ENCODE measurements at regions not wholly inside any gene's neighbourhood (a gene's known extent, or its start where the extent isn't known, plus 50 kb on each side); places are given as distances from the start of the nearest gene placed in this dataset.

DNA sequence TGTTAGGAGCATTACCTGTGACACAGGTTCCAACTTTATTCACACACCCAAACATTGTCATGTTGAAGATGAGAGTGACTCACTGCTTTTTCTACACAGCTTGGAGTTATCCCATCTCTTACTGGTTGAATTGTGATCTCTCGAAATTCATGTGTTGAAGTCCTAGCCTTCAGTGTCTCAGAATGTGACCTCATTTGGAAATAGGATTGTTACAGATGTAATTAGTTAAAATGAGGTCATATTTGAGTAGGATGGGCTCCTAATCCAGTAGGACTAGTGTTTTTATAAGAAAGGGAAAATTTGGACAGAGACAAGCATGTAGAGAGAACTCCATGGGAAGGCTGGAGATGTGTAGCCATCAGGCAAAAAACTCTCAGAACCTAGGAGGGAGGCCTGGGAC lies 142.5 kb downstream of the POSTN start:
- TF ChIP-seq, protein P1, sequence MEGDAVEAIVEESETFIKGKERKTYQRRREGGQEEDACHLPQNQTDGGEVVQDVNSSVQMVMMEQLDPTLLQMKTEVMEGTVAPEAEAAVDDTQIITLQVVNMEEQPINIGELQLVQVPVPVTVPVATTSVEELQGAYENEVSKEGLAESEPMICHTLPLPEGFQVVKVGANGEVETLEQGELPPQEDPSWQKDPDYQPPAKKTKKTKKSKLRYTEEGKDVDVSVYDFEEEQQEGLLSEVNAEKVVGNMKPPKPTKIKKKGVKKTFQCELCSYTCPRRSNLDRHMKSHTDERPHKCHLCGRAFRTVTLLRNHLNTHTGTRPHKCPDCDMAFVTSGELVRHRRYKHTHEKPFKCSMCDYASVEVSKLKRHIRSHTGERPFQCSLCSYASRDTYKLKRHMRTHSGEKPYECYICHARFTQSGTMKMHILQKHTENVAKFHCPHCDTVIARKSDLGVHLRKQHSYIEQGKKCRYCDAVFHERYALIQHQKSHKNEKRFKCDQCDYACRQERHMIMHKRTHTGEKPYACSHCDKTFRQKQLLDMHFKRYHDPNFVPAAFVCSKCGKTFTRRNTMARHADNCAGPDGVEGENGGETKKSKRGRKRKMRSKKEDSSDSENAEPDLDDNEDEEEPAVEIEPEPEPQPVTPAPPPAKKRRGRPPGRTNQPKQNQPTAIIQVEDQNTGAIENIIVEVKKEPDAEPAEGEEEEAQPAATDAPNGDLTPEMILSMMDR (IDR thresholded peaks at IDR 0.05), result no peak
- TF ChIP-seq ZFX (IDR thresholded peaks at IDR 0.05; ENCODE audit: borderline replicate concordance), result no peak
